ENCODE measurements at regions not wholly inside any gene's neighbourhood (a gene's known extent, or its start where the extent isn't known, plus 50 kb on each side); places are given as distances from the start of the nearest gene placed in this dataset.

GRCh38 chr1:185500001-185500626, 183.1 kb upstream of the IVNS1ABP start:
- no peak overlapping the region for H3K27ac ChIP-seq
- TF ChIP-seq CTCF (IDR thresholded peaks at IDR 0.05) = no peak
- no peak for TF ChIP-seq POLR2A (IDR thresholded peaks at IDR 0.05)
- H3K4me1 ChIP-seq = no peaks in the 10 kb centered on the region
- H3K4me3 ChIP-seq = no peak overlapping the region
- no peaks in the 10 kb centered on the region for H3K36me3 ChIP-seq
- intact Hi-C loops (cut with DNase I; ENCODE audit: low total_unique reads) = no loop called here
- DNase-seq = no peak
- H3K9me3 ChIP-seq = no peaks in the 10 kb centered on the region
- no peaks in the 10 kb centered on the region for H3K27me3 ChIP-seq

- intact Hi-C loops (cut with DNase I; ENCODE audit: low total_unique reads) = no loop called here
- Histone ChIP-seq H3K27ac (no peak overlapping the region), H3K4me1 (no peaks in the 10 kb centered on the region), H3K27me3 (no peaks in the 10 kb centered on the region), H3K9me3 (no peaks in the 10 kb centered on the region), H3K4me3 (no peak overlapping the region), H3K36me3 (no peaks in the 10 kb centered on the region)
- no peak for DNase-seq
- TF ChIP-seq POLR2A (IDR thresholded peaks at IDR 0.05) (no peak), CTCF (IDR thresholded peaks at IDR 0.05) (no peak)
These were observed 181.2 kb upstream of the IVNS1ABP start for GRCh38 chr1:185498207-185498606.

GRCh38 chr1:185497177-185497576, 180.1 kb upstream of the IVNS1ABP start:
- no peak for DNase-seq
- Histone ChIP-seq H3K36me3 (no peaks in the 10 kb centered on the region), H3K9me3 (no peaks in the 10 kb centered on the region), H3K27me3 (no peaks in the 10 kb centered on the region), H3K4me3 (no peak overlapping the region), H3K27ac (no peak overlapping the region), H3K4me1 (no peaks in the 10 kb centered on the region)
- intact Hi-C loops (cut with DNase I; ENCODE audit: low total_unique reads) = no loop called here
- TF ChIP-seq CTCF (IDR thresholded peaks at IDR 0.05) (no peak), POLR2A (IDR thresholded peaks at IDR 0.05) (no peak)

GRCh38 chr1:185495898-185496297, 178.9 kb upstream of the IVNS1ABP start:
- H3K27ac ChIP-seq = no peak overlapping the region
- intact Hi-C loops (cut with DNase I; ENCODE audit: low total_unique reads) = no loop called here
- no peak for DNase-seq
- no peaks in the 10 kb centered on the region for H3K9me3 ChIP-seq
- H3K4me1 ChIP-seq = no peaks in the 10 kb centered on the region
- H3K36me3 ChIP-seq = no peaks in the 10 kb centered on the region
- TF ChIP-seq CTCF (IDR thresholded peaks at IDR 0.05) = no peak
- no peak for TF ChIP-seq POLR2A (IDR thresholded peaks at IDR 0.05)
- no peaks in the 10 kb centered on the region for H3K27me3 ChIP-seq
- no peak overlapping the region for H3K4me3 ChIP-seq

GRCh38 chr1:185495007-185495406, 178.0 kb upstream of the IVNS1ABP start:
- Histone ChIP-seq H3K27me3 (no peaks in the 10 kb centered on the region), H3K27ac (no peak overlapping the region), H3K4me3 (no peak overlapping the region), H3K4me1 (no peaks in the 10 kb centered on the region), H3K9me3 (no peaks in the 10 kb centered on the region), H3K36me3 (no peaks in the 10 kb centered on the region)
- no peak for DNase-seq
- no peak for TF ChIP-seq CTCF (IDR thresholded peaks at IDR 0.05)
- TF ChIP-seq POLR2A (IDR thresholded peaks at IDR 0.05) = no peak
- intact Hi-C loops (cut with DNase I; ENCODE audit: low total_unique reads) = no loop called here
